ENCODE measurements at regions not wholly inside any gene's neighbourhood (a gene's known extent, or its start where the extent isn't known, plus 50 kb on each side); places are given as distances from the start of the nearest gene placed in this dataset.
A peak's percentile ranks its signal among the peaks of the same experiment; 100 is the strongest.

- no peaks in the 10 kb centered on the region for H3K9me3 ChIP-seq
- H3K4me1 ChIP-seq = peaks cover 11% of the 10 kb centered on the region
- TF ChIP-seq CTCF (IDR thresholded peaks at IDR 0.05) = no peak
- ATAC-seq (no peak), DNase-seq (no peak)
- H3K27me3 ChIP-seq = peaks cover 11% of the 10 kb centered on the region
- H3K4me3 ChIP-seq = no peak overlapping the region
- no peak overlapping the region for H3K27ac ChIP-seq
- no peaks in the 10 kb centered on the region for H3K36me3 ChIP-seq
- intact Hi-C loops (cut with DNase I) = no loop called here
Measured at GRCh38 chr1:30819244-30819571, 61.6 kb upstream of the LAPTM5 start.

GRCh38 chr1:30818568-30819243 is 61.1 kb upstream of the LAPTM5 start:
- ATAC-seq = peak; percentile 78
- peaks cover 11% of the 10 kb centered on the region for H3K27me3 ChIP-seq
- H3K36me3 ChIP-seq = no peaks in the 10 kb centered on the region
- peaks cover 7% of the 10 kb centered on the region for H3K4me1 ChIP-seq
- H3K4me3 ChIP-seq = no peak overlapping the region
- intact Hi-C loops (cut with DNase I) = no loop called here
- H3K9me3 ChIP-seq = no peaks in the 10 kb centered on the region
- H3K27ac ChIP-seq = no peak overlapping the region
- peak; percentile 70 for DNase-seq
- TF ChIP-seq CTCF (IDR thresholded peaks at IDR 0.05) = no peak

GRCh38 chr1:30817548-30817947 is 60.0 kb upstream of the LAPTM5 start:
- no peak overlapping the region for H3K27ac ChIP-seq
- H3K4me3 ChIP-seq = no peak overlapping the region
- DNase-seq (no peak), ATAC-seq (no peak)
- H3K27me3 ChIP-seq = peaks cover 11% of the 10 kb centered on the region
- H3K9me3 ChIP-seq = no peaks in the 10 kb centered on the region
- H3K36me3 ChIP-seq = no peaks in the 10 kb centered on the region
- intact Hi-C loops (cut with DNase I) = no loop called here
- no peaks in the 10 kb centered on the region for H3K4me1 ChIP-seq
- no peak for TF ChIP-seq CTCF (IDR thresholded peaks at IDR 0.05)

GRCh38 chr1:30817077-30817438 is 59.5 kb upstream of the LAPTM5 start:
- Histone ChIP-seq H3K36me3 (no peaks in the 10 kb centered on the region), H3K27ac (no peak overlapping the region), H3K4me3 (no peak overlapping the region), H3K4me1 (no peaks in the 10 kb centered on the region), H3K9me3 (no peaks in the 10 kb centered on the region), H3K27me3 (peaks cover 11% of the 10 kb centered on the region)
- DNase-seq (no peak), ATAC-seq (no peak)
- TF ChIP-seq CTCF (IDR thresholded peaks at IDR 0.05) = no peak
- intact Hi-C loops (cut with DNase I) = no loop called here

- intact Hi-C loops (cut with DNase I) = no loop called here
- peak; percentile 19 for ATAC-seq
- Histone ChIP-seq H3K27me3 (peaks cover 11% of the 10 kb centered on the region), H3K4me3 (no peak overlapping the region), H3K4me1 (no peaks in the 10 kb centered on the region), H3K36me3 (no peaks in the 10 kb centered on the region), H3K27ac (no peak overlapping the region), H3K9me3 (no peaks in the 10 kb centered on the region)
- TF ChIP-seq CTCF (IDR thresholded peaks at IDR 0.05) = no peak
- DNase-seq = no peak
Measured at GRCh38 chr1:30816211-30817076, 58.9 kb upstream of the LAPTM5 start.

Data from upper lobe of right lung (tissue), 1 donor.